B cell (primary cell): ENCODE measurements at regions not wholly inside any gene's neighbourhood (a gene's known extent, or its start where the extent isn't known, plus 50 kb on each side); places are given as distances from the start of the nearest gene placed in this dataset.

Experiments used
- CTCF ChIP-seq: fragments of 200-600 bp; IDR thresholded peaks from one replicate; pipeline ENCODE4 v1.8.0; 2022; ENCODE audit warnings: antibody characterized with exemption, mild to moderate bottlenecking
- EZH2 ChIP-seq: IDR thresholded peaks from 2 replicates; pipeline ENCODE4 v1.6.1; 2012; ENCODE audit warnings: borderline replicate concordance, low read depth, mild to moderate bottlenecking, moderate library complexity, low read length; ENCODE audit not compliant: insufficient read depth, poor library complexity, severe bottlenecking

- no peak for TF ChIP-seq CTCF
- TF ChIP-seq EZH2: no peak
These were observed 270.8 kb downstream of the PSAT1 start for GRCh38 chr9:78567693-78568092.
